ENCODE measurements at regions not wholly inside any gene's neighbourhood (a gene's known extent, or its start where the extent isn't known, plus 50 kb on each side); places are given as distances from the start of the nearest gene placed in this dataset.
"Not testable (repeated sequence)": the region's sequence is repeated elsewhere in the genome, so short reads cannot be mapped to it uniquely, and the experiment has no call there.

GRCh38 chr12:127153996-127154395 is 1113.0 kb upstream of the TMEM132C start:
- Histone ChIP-seq H3K9me3 (ENCODE audit: control insufficient read depth, insufficient read depth, low read length) (peaks cover 4% of the 10 kb centered on the region), H3K4me3 (ENCODE audit: low read depth, low read length) (no peak overlapping the region), H3K27ac (ENCODE audit: low read depth, low read length) (no peak overlapping the region), H3K27me3 (ENCODE audit: control insufficient read depth, insufficient read depth, low read length) (no peaks in the 10 kb centered on the region)
- CTCF ChIA-PET = no interaction called here
- TF ChIP-seq, protein P1, sequence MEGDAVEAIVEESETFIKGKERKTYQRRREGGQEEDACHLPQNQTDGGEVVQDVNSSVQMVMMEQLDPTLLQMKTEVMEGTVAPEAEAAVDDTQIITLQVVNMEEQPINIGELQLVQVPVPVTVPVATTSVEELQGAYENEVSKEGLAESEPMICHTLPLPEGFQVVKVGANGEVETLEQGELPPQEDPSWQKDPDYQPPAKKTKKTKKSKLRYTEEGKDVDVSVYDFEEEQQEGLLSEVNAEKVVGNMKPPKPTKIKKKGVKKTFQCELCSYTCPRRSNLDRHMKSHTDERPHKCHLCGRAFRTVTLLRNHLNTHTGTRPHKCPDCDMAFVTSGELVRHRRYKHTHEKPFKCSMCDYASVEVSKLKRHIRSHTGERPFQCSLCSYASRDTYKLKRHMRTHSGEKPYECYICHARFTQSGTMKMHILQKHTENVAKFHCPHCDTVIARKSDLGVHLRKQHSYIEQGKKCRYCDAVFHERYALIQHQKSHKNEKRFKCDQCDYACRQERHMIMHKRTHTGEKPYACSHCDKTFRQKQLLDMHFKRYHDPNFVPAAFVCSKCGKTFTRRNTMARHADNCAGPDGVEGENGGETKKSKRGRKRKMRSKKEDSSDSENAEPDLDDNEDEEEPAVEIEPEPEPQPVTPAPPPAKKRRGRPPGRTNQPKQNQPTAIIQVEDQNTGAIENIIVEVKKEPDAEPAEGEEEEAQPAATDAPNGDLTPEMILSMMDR (IDR thresholded peaks at IDR 0.05; ENCODE audit: low read depth, low read length) = no peak
- POLR2A ChIA-PET = no interaction called here
- no peak for DNase-seq (ENCODE audit: low read depth, low spot score)

DNA sequence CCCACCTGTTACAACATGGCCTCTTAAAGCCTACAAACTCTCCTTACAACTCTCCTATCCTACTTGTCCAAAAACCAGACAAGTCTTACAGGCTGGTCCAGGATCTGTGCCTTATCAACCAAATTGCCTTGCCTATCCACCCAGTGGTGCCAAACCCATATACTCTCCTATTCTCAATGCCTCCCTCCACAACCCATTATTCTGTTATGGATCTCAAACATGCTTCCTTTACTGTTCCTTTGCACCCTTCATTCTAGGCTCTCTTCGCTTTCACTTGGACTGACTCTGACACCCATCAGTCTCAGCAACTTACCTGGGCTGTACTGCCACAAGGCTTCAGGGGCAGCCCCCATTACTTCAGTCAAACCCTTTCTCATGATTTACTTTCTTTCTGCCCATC is 1112.1 kb upstream of the TMEM132C start:
- CTCF ChIA-PET; POLR2A ChIA-PET; DNase-seq (ENCODE audit: low read depth, low spot score); H3K27me3 ChIP-seq (ENCODE audit: control insufficient read depth, insufficient read depth, low read length); H3K9me3 ChIP-seq (ENCODE audit: control insufficient read depth, insufficient read depth, low read length); H3K4me3 ChIP-seq (ENCODE audit: low read depth, low read length); H3K27ac ChIP-seq (ENCODE audit: low read depth, low read length): not testable (repeated sequence)

GRCh38 chr12:127155935-127156619 is 1110.9 kb upstream of the TMEM132C start:
- DNase-seq (ENCODE audit: low read depth, low spot score); H3K27me3 ChIP-seq (ENCODE audit: control insufficient read depth, insufficient read depth, low read length); CTCF ChIA-PET; POLR2A ChIA-PET; H3K4me3 ChIP-seq (ENCODE audit: low read depth, low read length); H3K27ac ChIP-seq (ENCODE audit: low read depth, low read length); H3K9me3 ChIP-seq (ENCODE audit: control insufficient read depth, insufficient read depth, low read length): not testable (repeated sequence)

DNA sequence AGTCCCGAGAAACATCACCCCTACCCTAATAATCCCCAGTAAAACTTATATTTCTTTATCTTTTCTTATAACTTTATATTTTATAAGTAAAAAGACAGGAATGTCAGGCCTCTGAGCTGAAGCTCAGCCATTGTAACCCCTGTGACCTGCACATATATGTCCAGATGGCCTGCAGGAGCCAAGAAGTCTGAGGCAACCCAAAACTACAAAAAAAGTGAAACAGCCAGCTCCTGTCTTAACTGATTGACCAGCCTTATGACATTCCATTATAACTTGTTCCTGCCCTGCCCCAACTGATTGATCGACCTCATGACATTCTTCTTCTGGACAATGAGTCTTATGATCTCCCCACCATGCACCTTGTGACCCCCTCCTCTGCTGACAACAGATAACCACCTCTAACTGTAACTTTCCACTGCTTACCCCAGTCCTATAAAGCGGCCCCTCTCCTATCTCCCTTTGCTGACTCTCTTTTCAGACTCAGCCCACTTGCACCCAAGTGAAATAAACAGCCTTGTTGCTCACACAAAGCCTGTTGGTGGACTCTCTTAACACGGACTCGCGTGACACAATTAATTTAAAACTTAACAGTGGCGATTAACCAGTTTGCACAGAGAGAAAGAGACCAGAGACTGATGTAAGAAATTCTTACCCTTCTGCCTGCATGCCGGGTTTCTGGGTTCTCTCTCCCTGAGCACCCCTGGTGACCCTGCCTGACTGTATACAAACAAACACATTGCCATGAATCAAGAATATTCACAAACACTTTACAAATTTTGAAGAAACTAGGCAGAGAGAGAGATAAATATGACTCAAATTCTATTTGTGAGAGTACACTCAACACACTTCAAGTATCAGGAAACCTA is 1109.2 kb upstream of the TMEM132C start:
- H3K27ac ChIP-seq (ENCODE audit: low read depth, low read length); POLR2A ChIA-PET; CTCF ChIA-PET; H3K27me3 ChIP-seq (ENCODE audit: control insufficient read depth, insufficient read depth, low read length); H3K4me3 ChIP-seq (ENCODE audit: low read depth, low read length); DNase-seq (ENCODE audit: low read depth, low spot score); H3K9me3 ChIP-seq (ENCODE audit: control insufficient read depth, insufficient read depth, low read length): not testable (repeated sequence)

- TF ChIP-seq, protein P1 (IDR thresholded peaks at IDR 0.05; ENCODE audit: low read depth, low read length) = no peak
- no peak overlapping the region for H3K27ac ChIP-seq (ENCODE audit: low read depth, low read length)
- peaks cover 4% of the 10 kb centered on the region for H3K9me3 ChIP-seq (ENCODE audit: control insufficient read depth, insufficient read depth, low read length)
- DNase-seq (ENCODE audit: low read depth, low spot score) = no peak
- H3K4me3 ChIP-seq (ENCODE audit: low read depth, low read length) = no peak overlapping the region
- no peaks in the 10 kb centered on the region for H3K27me3 ChIP-seq (ENCODE audit: control insufficient read depth, insufficient read depth, low read length)
- ChIA-PET POLR2A (no interaction called here), CTCF (no interaction called here)
Measured at GRCh38 chr12:127158385-127159061, 1108.4 kb upstream of the TMEM132C start.

- H3K27me3 ChIP-seq (ENCODE audit: control insufficient read depth, insufficient read depth, low read length) = no peaks in the 10 kb centered on the region
- no peak for DNase-seq (ENCODE audit: low read depth, low spot score)
- POLR2A ChIA-PET = no interaction called here
- H3K9me3 ChIP-seq (ENCODE audit: control insufficient read depth, insufficient read depth, low read length) = no peaks in the 10 kb centered on the region; the same call in none of the 2 replicates
- CTCF ChIA-PET = interaction anchor here (0.6 kb wide), 1 partner anchor 51 kb away, joined by 3 read pairs; no protein-coding TSS in a partner anchor
- H3K27ac ChIP-seq (ENCODE audit: low read depth, low read length) = no peak overlapping the region
- no peak overlapping the region for H3K4me3 ChIP-seq (ENCODE audit: low read depth, low read length)
- TF ChIP-seq, protein P1 (IDR thresholded peaks at IDR 0.05; ENCODE audit: low read depth, low read length) = no peak
Measured at GRCh38 chr12:127161466-127161865, 1105.5 kb upstream of the TMEM132C start.
